ENCODE measurements at regions not wholly inside any gene's neighbourhood (a gene's known extent, or its start where the extent isn't known, plus 50 kb on each side); places are given as distances from the start of the nearest gene placed in this dataset.

GRCh38 chr10:111954386-111954785, 229.2 kb downstream of the GPAM start:
- H3K27me3 ChIP-seq = no peaks in the 10 kb centered on the region
- 53% methylated on average over 4 of the region's 4 CpGs for WGBS
- peaks cover 3% of the 10 kb centered on the region for H3K4me1 ChIP-seq
- no peak overlapping the region for H3K4me3 ChIP-seq
- H3K9me3 ChIP-seq = no peaks in the 10 kb centered on the region
- no peak for DNase-seq (ENCODE audit: low spot score in 2 of 2)
- no peak overlapping the region for H3K27ac ChIP-seq
- TF ChIP-seq EP300 (IDR thresholded peaks at IDR 0.05) = no peak
- TF ChIP-seq POLR2AphosphoS5 (IDR thresholded peaks at IDR 0.05) = no peak
- no peak for TF ChIP-seq POLR2A (IDR thresholded peaks at IDR 0.05)
- no peak for TF ChIP-seq CTCF (IDR thresholded peaks at IDR 0.05)
- no peaks in the 10 kb centered on the region for H3K36me3 ChIP-seq

GRCh38 chr10:111956841-111957240, 226.7 kb downstream of the GPAM start:
- Histone ChIP-seq H3K27me3 (no peaks in the 10 kb centered on the region), H3K4me3 (no peak overlapping the region), H3K27ac (no peak overlapping the region), H3K4me1 (peaks cover 3% of the 10 kb centered on the region), H3K36me3 (no peaks in the 10 kb centered on the region), H3K9me3 (no peaks in the 10 kb centered on the region)
- TF ChIP-seq POLR2A (IDR thresholded peaks at IDR 0.05) = no peak
- no peak for TF ChIP-seq POLR2AphosphoS5 (IDR thresholded peaks at IDR 0.05)
- TF ChIP-seq EP300 (IDR thresholded peaks at IDR 0.05) = no peak
- no peak for TF ChIP-seq CTCF (IDR thresholded peaks at IDR 0.05)
- DNase-seq (ENCODE audit: low spot score in 2 of 2) = no peak
- WGBS = 80% methylated on average over 6 of the region's 6 CpGs

- no peak for DNase-seq (ENCODE audit: low spot score in 2 of 2)
- Histone ChIP-seq H3K27me3 (no peaks in the 10 kb centered on the region), H3K36me3 (no peaks in the 10 kb centered on the region), H3K9me3 (no peaks in the 10 kb centered on the region), H3K27ac (no peak overlapping the region), H3K4me3 (no peak overlapping the region), H3K4me1 (no peaks in the 10 kb centered on the region)
- no peak for TF ChIP-seq EP300 (IDR thresholded peaks at IDR 0.05)
- TF ChIP-seq POLR2A (IDR thresholded peaks at IDR 0.05) = no peak
- no peak for TF ChIP-seq POLR2AphosphoS5 (IDR thresholded peaks at IDR 0.05)
- no peak for TF ChIP-seq CTCF (IDR thresholded peaks at IDR 0.05)
- 92% methylated on average over 5 of the region's 5 CpGs for WGBS
Observed at GRCh38 chr10:111962951-111963350, 220.6 kb downstream of the GPAM start.

- Histone ChIP-seq H3K4me1 (no peaks in the 10 kb centered on the region), H3K4me3 (no peak overlapping the region), H3K27ac (no peak overlapping the region), H3K9me3 (no peaks in the 10 kb centered on the region), H3K27me3 (no peaks in the 10 kb centered on the region), H3K36me3 (no peaks in the 10 kb centered on the region)
- TF ChIP-seq EP300 (IDR thresholded peaks at IDR 0.05) (no peak), POLR2A (IDR thresholded peaks at IDR 0.05) (no peak), POLR2AphosphoS5 (IDR thresholded peaks at IDR 0.05) (no peak), CTCF (IDR thresholded peaks at IDR 0.05) (no peak)
- DNase-seq (ENCODE audit: low spot score in 2 of 2) = no peak
- WGBS = 79% methylated on average over 1 of the region's 1 CpG
Observed at GRCh38 chr10:111967116-111967515, 216.4 kb downstream of the GPAM start.

- Histone ChIP-seq H3K27me3 (no peaks in the 10 kb centered on the region), H3K4me1 (no peaks in the 10 kb centered on the region), H3K36me3 (no peaks in the 10 kb centered on the region), H3K27ac (no peak overlapping the region), H3K9me3 (no peaks in the 10 kb centered on the region), H3K4me3 (no peak overlapping the region)
- WGBS = 95% methylated on average over 2 of the region's 2 CpGs
- TF ChIP-seq POLR2AphosphoS5 (IDR thresholded peaks at IDR 0.05) = no peak
- no peak for TF ChIP-seq POLR2A (IDR thresholded peaks at IDR 0.05)
- no peak for TF ChIP-seq CTCF (IDR thresholded peaks at IDR 0.05)
- TF ChIP-seq EP300 (IDR thresholded peaks at IDR 0.05) = no peak
- DNase-seq (ENCODE audit: low spot score in 2 of 2) = no peak
Observed at GRCh38 chr10:111967547-111967946, 216.0 kb downstream of the GPAM start.
